CD4-positive, alpha-beta T cell treated with Interleukin-17A for 1 hour (primary cell): ENCODE measurements at regions not wholly inside any gene's neighbourhood (a gene's known extent, or its start where the extent isn't known, plus 50 kb on each side); places are given as distances from the start of the nearest gene placed in this dataset.
A peak's percentile ranks its signal among the peaks of the same experiment; 100 is the strongest.

ENCODE experiments used
- DNase-seq: peaks from one replicate; pipeline ENCODE4 v3.0.0-alpha.2; 2020

- no peak for DNase-seq
These were observed 51.1 kb upstream of the ZNF236 start for GRCh38 chr18:76771192-76771799.

GRCh38 chr18:76767954-76768353 is 54.4 kb upstream of the ZNF236 start:
- no peak for DNase-seq

GRCh38 chr18:76766429-76766828 is 55.9 kb upstream of the ZNF236 start:
- DNase-seq = no peak

- DNase-seq = no peak
These were observed 56.7 kb upstream of the ZNF236 start for GRCh38 chr18:76765649-76766048.

GRCh38 chr18:76764291-76764901 is 58.0 kb upstream of the ZNF236 start:
- no peak for DNase-seq

- no peak for DNase-seq
These were observed 63.3 kb upstream of the ZNF236 start for GRCh38 chr18:76759056-76759455.

GRCh38 chr18:76757925-76758324 is 64.4 kb upstream of the ZNF236 start:
- no peak for DNase-seq

GRCh38 chr18:76757335-76757734 is 65.0 kb upstream of the ZNF236 start:
- no peak for DNase-seq

GRCh38 chr18:76756531-76757253 is 65.7 kb upstream of the ZNF236 start:
- DNase-seq = no peak

GRCh38 chr18:76754351-76754750 is 68.0 kb upstream of the ZNF236 start:
- DNase-seq = no peak

GRCh38 chr18:76752400-76752799 is 70.0 kb upstream of the ZNF236 start:
- no peak for DNase-seq

- DNase-seq = no peak
These were observed 71.2 kb upstream of the ZNF236 start for GRCh38 chr18:76750917-76751890.

GRCh38 chr18:76750269-76750668 is 72.1 kb upstream of the ZNF236 start:
- DNase-seq = no peak

- DNase-seq = no peak
These were observed 74.7 kb upstream of the ZNF236 start for GRCh38 chr18:76747676-76748075.

GRCh38 chr18:76741346-76741745 is 81.0 kb upstream of the ZNF236 start:
- DNase-seq = no peak

- no peak for DNase-seq
These were observed 86.0 kb upstream of the ZNF236 start for GRCh38 chr18:76736309-76736708.

- no peak for DNase-seq
These were observed 91.5 kb upstream of the ZNF236 start for GRCh38 chr18:76730901-76731300.

- no peak for DNase-seq
These were observed 94.8 kb upstream of the ZNF236 start for GRCh38 chr18:76727589-76727988.

GRCh38 chr18:76725445-76725844 is 96.9 kb upstream of the ZNF236 start:
- no peak for DNase-seq

GRCh38 chr18:76722224-76723061 is 99.9 kb upstream of the ZNF236 start:
- no peak for DNase-seq

- peak; percentile 75 for DNase-seq
These were observed 101.0 kb upstream of the ZNF236 start for GRCh38 chr18:76721207-76721996.
